EL (cell line): ENCODE measurements at regions not wholly inside any gene's neighbourhood (a gene's known extent, or its start where the extent isn't known, plus 50 kb on each side); places are given as distances from the start of the nearest gene placed in this dataset.
"Not testable (repeated sequence)": the region's sequence is repeated elsewhere in the genome, so short reads cannot be mapped to it uniquely, and the experiment has no call there.

Source experiments
- DNase-seq: peaks from one replicate; pipeline ENCODE4 v3.0.0-alpha.2; 2016

DNA sequence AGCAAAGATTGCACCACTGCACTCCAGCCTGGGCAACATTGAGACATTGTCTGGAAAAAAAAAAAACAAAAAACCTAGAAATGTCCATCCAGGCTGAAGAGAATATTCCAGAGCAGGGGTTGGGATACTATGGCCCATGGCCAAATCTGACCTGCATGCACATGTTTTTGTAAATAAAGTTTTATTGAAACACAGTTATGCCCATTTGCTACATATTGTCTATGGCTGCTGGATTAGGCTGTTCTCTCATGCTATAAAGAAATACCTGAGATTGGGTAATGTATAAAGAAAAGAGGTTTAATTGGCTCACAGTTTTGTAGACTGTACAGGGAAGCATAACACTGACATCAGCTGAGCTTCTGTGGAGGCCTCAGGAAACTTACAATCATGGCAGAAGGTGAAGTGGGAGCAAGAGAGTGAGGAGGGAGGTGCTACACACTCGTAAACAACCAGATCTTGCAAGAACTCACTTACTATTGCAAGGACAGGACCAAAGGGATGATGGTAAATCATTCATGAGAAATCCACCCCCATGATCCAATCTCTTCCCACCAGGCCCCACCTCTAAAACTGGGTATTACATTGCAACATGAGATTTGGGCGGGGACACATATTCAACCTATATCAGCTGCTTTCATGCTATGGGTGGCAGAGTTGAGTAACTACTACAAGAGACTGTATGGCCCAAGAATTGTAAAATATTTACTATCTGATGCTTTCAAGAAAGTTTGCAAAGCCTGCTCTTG is 137.8 kb upstream of the ROPN1B start:
- DNase-seq = not testable (repeated sequence)

DNA sequence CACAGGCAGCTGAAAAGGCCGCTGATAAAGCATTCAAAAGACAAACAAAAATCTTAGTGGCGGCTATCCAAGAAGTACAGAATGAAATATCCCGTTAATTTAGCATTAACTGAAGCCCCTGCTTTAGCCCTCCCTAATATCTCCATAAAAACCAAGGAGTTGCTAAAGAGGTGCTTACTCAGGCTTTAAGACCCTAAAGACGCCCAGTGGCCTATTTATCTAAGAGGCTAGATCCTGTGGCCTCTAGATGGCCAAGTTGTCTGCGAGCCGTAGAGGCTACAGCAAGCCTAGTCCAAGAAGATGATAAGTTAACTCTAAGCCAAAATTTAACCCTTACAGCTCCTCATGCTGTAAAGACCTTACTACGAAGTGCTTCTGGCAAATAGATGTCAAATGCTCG is 133.4 kb upstream of the ROPN1B start:
- DNase-seq = not testable (repeated sequence)

DNA sequence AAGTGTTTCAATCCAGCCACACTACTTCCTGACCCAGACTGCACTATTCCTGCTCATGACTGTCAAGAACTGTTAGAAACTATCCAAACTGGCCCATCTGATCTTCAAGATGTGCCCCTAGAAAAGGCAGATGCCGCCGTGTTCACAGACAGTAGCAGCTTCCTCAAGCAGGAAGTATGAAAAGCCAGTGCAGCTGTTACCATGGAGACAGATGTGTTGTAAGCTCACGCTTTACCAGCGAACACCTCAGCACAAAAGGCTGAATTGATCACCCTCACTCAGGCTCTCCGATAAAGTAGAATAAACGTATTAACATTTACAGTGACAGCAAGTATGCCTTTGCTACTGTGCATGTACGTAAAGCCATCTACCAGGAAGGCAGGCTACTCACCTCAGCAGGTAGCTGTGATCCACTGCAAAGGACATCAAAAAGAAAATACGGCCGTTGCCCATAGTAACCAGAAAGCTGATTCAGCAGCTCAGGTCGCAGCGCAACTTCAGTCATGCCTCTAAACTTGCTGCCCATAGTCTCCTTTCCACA is 132.9 kb upstream of the ROPN1B start:
- DNase-seq = not testable (repeated sequence)

DNA sequence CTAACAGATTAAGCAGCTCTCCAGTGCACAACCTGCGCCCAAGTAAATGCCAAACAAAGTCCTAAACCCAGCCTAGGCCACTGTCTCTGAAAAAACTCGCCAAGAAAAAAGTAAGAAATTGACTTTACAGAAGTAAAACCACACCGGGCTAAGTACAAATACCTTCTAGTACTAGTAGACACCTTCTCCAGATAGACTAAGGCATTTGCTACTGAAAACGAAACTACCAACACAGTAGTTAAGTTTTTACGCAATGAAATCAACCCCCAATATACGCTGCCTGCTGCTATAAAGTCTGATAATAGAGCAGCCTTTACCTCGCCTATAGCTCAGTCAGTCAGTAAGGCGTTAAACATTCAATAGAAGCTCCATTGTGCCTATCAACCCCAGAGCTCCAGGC is 132.2 kb upstream of the ROPN1B start:
- DNase-seq = not testable (repeated sequence)

DNA sequence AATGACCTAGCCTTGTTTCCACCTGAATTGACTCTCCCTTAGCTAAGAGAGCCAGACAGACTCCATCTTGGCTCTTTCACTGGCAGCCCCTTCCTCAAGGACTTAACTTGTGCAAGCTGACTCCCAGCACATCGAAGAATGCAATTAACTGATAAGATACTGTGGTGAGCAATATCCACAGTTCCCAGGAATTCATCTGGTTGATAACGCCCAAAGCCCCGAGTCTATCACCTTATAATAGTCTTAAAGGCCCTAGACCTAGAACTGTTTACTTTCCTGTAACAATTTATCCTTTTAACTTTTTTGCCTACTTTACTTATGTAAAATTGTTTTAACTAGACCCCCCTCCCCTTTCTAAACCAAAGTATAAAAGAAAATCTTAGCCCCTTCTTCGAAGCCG is 130.1 kb upstream of the ROPN1B start:
- not testable (repeated sequence) for DNase-seq

DNA sequence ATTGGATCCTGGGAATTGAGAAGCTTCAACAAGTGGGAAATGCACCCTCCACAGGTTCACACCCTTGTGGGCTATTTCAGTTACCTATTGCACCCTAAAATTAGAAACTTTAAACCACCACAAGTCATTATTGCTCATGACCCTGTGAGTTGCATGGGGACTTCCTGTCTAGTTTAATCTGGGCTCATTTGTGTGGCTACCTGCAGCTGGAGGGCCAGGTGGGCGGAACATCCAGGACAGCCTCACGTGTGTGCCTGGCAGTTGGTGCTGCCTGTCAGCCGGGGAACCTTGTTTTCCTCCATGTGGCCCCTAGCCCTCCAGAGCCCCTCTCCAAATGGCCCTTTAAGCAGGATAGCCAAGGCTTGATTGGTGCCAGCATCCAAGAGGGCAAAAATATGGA is 128.5 kb upstream of the ROPN1B start:
- DNase-seq = not testable (repeated sequence)

DNA sequence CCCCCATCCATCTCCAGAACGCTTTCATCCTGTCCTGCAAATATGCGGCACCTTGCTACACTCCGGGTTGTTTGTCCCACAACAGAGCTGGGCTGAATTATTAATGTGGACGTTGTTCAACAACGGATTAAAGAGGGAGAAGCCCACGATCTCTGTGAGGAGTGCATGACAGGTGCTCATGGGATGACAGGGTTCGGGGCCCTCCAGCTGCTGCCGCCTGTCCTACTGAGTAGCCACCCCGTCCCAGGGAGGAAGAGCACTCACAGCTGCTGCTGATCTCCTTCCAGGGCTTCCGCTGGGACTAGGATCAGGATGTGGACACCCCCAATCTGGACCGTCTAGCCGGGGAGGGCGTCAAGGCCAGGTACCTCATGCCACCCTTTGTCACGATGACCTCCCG is 121.0 kb upstream of the ROPN1B start:
- not testable (repeated sequence) for DNase-seq

DNA sequence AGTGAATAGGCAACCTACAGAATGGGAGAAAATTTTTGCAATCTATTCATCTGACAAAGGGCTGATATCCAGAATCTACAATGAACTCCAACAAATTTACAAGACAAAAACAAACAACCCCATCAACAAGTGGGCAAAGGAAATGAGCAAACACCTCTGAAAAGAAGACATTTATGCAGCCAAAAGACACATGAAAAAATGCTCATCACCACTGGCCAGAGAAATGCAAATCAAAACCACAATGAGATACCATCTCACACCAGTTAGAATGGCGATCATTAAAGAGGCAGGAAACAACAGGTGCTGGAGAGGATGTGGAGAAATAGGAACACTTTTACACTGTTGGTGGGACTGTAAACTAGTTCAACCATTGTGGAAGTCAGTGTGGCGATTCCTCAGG is 114.0 kb upstream of the ROPN1B start:
- not testable (repeated sequence) for DNase-seq

DNA sequence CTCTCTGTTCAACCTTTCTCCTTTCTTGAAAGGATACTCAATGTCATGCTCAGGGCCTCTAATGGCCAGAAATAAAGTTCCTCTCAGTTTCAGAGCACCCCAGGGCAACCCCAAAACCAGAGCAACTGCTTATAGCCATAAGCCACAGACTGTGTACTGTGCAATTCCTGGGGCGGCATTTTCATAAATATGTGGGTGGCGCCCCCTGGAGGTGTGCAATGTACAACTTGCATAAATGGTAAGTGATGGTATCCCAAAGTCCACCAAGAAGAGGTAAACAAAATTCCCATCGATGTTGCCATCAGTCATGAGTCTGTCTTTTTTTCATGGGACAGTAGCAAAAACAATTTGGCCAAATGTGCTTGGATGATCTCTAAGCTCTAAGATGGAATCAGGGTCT is 108.4 kb upstream of the ROPN1B start:
- not testable (repeated sequence) for DNase-seq

DNA sequence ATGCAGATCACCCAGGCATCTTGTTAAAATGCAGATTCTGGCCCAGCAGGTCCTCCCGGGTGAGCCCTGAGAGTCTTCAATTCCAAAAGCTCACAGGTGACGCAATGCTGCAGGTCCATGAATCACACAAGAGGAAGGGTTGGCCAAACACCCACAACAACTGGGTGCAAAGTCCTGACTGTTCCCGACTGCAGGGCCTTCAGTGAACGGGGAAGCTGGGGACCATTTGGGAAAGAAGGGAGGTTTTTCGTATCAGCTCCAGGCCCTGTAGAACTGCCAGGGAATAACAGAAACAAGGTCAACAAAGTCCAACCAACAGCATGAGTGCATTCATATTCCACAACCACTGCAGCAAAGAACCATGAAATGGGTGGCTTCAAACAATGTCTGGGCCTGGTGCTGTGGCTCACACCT is 106.1 kb upstream of the ROPN1B start:
- DNase-seq = not testable (repeated sequence)

DNA sequence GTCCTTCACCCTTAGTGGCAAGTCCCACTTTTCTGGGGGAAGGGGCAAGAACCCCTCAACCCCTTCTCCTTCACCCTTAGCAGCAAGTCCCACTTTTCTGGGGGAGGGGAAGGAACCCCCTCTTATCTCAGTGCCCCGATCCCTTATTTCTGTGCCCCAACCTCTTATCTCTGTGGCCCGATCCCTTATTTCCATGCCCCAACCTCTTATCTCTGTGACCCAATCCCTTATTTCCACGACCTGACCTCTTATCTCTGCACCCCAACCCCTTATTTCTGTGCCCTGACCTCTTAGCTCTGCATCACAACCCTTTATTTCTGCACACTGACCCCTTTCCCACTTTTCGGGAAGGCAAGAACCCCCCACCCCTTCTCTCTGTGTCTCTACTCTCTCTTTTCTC is 104.4 kb upstream of the ROPN1B start:
- DNase-seq = not testable (repeated sequence)

DNA sequence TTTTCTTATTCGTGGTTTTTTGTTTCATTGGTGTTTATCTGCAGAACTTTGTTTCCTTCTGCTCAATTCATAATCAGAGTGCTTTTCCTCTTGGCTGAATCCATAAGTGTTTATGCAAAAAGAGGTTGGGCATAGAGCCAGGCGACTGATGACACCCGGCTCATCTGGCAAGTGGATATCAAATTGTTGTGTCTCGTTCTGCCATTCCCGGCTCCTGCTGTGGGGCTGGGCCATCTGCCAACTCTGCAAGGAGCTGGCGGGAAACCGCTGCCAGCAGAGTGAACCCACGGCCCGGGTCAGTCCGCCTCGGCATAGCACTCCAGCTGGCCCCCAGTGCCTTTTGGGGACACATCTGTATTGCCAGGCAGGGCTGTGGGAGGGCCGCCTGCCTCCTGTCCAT is 83.0 kb upstream of the ROPN1B start:
- peak; percentile 44 for DNase-seq

DNA sequence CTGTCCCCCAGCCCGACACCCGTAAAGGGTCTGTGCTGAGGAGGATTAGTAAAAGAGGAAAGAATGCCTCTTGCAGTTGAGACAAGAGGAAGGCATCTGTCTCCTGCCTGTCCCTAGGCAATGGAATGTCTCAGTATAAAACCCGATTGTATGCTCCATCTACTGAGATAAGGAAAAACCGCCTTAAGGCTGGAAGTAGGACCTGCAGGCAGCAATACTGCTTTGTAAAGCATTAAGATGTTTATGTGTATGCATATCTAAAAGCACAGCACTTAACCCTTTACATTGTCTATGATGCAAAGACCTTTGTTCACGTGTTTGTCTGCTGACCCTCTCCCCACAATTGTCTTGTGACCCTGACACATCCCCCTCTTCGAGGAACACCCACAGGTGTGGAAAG is 69.8 kb upstream of the ROPN1B start:
- not testable (repeated sequence) for DNase-seq

DNA sequence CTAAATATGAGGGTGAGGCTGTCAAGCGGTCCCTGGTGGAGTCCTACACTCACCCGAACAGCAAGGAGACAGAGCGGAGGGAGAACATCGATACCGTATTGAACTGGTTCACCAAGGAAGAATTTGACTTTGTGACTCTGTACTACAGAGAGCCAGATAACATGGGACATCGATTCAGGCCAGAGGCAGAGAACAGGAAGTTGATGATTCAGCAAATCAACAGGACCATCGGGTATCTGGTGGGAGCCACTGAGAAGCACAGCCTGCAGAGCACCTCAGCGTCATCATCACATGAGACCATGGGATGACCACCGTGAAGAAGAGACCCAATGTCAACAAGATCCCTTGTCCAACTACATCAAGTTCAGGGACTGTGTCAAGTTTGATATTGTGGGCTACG is 67.5 kb upstream of the ROPN1B start:
- DNase-seq = not testable (repeated sequence)

DNA sequence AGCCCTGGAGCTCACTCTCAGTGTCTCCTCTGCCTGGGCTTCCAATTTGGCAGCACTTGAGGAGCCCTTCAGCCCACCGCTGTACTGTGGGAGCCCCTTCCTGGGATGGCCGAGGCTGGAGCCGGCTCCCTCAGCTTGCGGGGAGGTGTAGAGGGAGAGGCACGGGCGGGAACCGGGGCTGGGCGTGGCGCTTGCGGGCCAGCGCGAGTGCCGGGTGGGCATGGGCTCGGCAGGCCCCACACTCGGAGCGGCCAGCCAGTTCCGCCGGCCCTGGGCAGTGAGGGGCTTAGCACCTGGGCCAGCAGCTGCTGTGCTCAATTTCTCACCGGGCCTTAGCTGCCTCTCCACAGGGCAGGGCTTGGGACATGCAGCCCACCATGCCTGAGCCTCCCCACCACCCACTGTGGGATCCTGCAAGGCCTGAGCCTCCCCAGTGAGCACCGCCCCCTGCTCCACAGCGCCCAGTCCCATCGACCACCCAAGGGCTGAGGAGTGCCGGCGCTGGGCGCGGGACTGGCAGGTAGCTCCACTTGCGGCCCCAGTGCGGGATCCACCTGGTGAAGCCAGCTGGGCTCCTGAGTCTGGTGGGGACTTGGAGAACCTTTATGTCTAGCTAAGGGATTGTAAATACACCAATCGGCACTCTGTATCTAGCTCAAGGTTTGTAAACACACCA is 65.1 kb upstream of the ROPN1B start:
- not testable (repeated sequence) for DNase-seq

DNA sequence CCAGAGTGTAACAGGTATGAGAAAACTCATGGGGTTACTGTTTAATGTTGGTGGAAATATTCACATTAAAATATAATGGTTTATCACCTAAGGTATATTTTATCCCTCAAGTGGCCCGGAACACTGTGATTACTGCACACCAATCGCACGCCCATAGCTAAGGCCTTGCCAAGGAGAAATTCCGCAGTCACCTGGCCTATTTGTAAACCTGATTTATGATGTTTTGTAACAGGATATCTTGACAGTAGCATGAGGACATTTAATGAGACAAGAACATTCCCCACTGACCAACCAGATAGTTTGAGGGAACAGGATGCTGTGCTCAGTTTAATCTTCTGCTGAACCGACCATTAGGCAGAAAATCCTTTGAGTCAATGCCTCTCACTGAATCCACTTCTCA is 61.7 kb upstream of the ROPN1B start:
- not testable (repeated sequence) for DNase-seq

DNA sequence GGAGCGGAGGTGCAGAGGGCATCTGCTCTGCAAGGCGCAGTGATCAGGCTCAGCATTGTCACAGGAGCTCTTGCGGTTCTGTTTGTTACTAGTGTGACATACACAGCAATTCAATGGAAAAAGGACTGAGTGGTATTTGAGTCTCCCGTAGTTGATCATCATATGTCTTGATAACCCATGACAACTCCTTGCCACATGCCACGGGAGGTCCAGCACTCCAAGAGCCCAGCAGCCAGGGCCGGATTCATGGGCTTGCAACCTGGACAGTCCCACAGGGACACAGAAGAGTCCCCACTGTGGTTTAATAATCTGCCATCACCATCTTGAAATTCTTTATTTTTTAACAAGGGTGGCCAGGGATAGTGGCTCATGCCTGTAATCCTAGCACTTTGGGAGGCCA is 58.1 kb upstream of the ROPN1B start:
- DNase-seq = not testable (repeated sequence)

DNA sequence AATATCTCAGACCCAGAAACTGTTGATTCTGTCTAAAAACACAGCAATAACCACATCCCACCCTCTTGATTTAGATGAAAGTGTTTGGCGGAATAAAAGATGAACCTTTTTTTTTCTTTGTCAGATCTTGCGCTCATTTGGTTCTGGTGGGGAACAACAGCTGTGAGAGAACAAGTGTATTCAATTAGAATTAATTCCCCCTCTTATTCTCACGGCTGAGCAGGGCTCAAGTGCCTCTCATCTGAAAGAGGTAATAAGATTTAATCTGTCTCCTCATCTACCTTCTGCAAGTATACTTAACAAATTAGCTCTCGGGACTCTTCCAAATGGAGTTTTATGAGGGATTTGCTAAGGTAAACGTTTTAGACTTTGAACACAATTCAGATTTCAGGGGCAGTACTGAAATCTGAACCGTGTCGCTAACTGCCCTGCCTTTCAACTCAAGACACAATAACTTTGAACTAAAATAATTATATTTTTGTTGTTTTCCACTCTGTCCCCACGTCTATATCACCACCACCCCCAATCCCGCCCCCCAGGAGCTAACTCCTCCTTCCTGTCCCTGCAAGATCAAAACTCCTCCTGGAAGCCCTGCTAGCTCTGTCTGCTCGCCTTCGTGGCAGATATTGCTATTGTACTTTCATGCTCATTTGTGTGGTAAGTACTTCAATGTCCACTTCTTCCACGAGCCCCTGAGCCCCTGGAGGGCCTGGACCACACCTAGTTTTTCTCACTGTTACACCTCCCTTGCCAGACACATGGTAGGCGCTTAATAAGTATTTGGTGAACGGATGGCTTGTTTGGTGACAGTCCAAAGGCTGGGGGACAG is 54.2 kb upstream of the ROPN1B start:
- peak; percentile 54 for DNase-seq

DNA sequence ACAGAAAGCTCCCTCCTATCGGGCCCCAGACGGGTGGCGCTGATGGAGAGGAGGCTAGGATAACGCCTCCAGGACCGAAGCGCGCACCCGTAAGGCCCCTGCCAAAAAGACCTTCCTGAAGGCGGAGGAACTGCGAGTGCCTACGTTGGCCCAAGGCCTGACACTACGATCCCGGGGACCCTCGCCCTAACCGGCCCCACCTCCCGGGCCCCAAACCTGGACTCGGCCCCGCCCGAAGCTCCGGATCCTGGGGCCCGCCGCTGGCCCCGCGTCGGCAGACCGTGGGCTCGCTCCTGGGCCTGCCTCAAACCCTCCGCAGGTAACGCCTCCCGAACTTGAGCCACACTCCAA is 53.6 kb upstream of the ROPN1B start:
- not testable (repeated sequence) for DNase-seq

DNA sequence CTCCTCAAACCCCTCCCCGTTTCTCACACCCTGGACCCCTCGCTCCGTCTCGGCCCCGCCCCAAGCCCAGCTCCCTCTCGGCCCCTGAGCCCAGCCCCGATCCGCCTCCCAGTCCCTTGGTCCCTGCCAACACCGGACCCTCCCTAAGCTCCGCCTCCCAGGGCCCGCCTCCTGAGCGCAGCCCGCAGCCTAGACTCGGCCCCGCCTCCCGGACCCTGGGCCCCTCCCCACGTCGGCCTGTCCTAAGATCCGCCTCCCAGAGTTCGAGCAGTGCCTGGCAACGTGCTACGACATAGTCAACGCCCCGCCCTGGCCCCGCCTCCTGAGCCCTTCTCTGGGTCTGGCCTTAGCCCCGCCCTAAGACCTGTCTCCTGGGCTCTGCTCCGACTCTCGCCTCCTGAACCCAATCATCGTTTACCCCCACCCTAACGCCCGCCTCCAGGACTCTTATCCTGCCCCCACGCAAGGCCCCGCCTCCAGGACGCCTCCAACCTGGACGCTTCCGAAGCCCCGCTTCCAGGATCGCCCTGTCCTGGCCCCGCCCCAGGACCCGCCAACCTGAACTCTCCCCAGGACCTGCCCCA is 53.1 kb upstream of the ROPN1B start:
- DNase-seq = peak; percentile 99

DNA sequence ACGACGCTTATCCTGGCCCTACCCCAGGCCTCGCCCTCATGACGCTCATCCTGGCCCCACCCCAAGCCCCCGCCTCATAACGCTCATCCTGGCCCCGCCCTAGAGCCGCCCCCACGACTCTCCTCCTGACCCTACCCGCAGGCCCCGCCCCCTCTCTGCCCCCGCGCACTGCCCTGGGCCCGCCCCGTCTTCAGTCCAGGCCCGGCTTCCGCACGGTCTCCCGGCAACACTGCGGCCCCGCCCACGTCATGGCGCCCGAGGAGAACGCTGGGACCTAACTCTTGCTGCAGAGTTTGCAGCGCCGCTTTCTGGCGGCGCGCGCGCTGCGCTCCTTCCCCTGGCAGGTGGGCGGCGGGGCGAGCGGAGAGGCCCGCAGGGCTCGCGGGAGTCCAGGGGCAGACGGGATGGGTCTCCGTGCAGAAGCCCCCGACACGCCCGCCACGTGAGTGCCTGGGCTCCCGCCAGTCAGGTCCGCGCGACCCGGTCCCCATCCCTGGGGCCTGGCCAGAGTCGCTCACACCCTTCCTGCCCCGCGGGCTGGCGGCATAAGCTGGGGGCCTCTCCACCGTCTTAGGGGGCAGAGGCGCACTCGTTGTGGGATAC is 52.5 kb upstream of the ROPN1B start:
- DNase-seq = peak; percentile 95

DNA sequence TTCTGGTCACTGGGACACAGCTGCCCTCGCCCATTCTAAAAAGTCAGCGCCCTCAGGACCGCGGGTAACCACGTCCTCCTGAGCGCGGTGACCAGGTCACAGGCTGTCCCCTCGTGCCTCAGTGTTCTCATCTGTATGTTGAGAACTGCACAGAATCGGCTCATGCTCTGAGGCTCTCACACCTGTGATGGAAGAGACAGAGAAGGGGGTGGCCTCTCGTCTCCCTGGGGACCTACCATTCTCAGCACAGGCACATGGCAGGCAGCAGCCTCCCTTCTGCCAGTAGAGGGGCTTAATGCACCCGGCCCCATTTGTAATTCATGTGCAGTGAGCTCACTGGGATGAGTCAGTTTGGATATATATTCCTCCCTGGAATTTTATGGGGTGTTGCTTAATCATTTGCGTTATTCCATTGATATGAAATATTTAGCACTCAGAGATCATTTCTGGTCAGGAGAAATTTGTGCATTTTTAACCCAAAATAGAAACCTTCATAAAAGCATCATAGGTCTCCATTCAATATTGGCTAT is 51.9 kb upstream of the ROPN1B start:
- DNase-seq = peak; percentile 84
